ENCODE measurements at regions not wholly inside any gene's neighbourhood (a gene's known extent, or its start where the extent isn't known, plus 50 kb on each side); places are given as distances from the start of the nearest gene placed in this dataset.

- H3K9ac ChIP-seq (ENCODE audit: low read length in 3 of 3): no peak overlapping the region
- H3K4me3 ChIP-seq (ENCODE audit: low read length in 3 of 3): no peak overlapping the region
Measured at GRCh38 chr13:75136151-75136550, 345.8 kb downstream of the TBC1D4 start.

GRCh38 chr13:75135325-75135825 lies 346.6 kb downstream of the TBC1D4 start:
- DNase-seq (no peak), FAIRE-seq (no peak)
- Histone ChIP-seq H3K9ac (ENCODE audit: low read length in 3 of 3) (no peak overlapping the region), H3K4me1 (ENCODE audit: control insufficient read depth in 2 of 3, insufficient read depth in 2 of 3, low read depth in 1 of 3, low read length in 3 of 3) (no peaks in the 10 kb centered on the region), H3K9me3 (ENCODE audit: control insufficient read depth in 2 of 3, insufficient read depth in 1 of 3, low read length in 3 of 3) (peaks cover 0 to 6% (median 3%) of the 10 kb centered on the region in 3 donors), H3K4me3 (ENCODE audit: low read length in 3 of 3) (no peak overlapping the region), H3K27me3 (ENCODE audit: control insufficient read depth, insufficient read depth, low read length) (no peaks in the 10 kb centered on the region), H3K27ac (ENCODE audit: low read depth in 2 of 2, low read length in 2 of 2) (no peak overlapping the region), H3K36me3 (ENCODE audit: control insufficient read depth in 2 of 3, insufficient read depth in 3 of 3, low read length in 3 of 3) (no peaks in the 10 kb centered on the region)
- TF ChIP-seq CTCF (IDR thresholded peaks at IDR 0.05; ENCODE audit: borderline replicate concordance, extremely low read depth, insufficient read depth): no peak
- intact Hi-C loops (cut with DNase I): no loop called here

More at GRCh38 chr13:75136151-75136550, 345.8 kb downstream of the TBC1D4 start:
- Histone ChIP-seq H3K27ac (ENCODE audit: low read depth in 2 of 2, low read length in 2 of 2) (no peak overlapping the region), H3K36me3 (ENCODE audit: control insufficient read depth in 2 of 3, insufficient read depth in 3 of 3, low read length in 3 of 3) (no peaks in the 10 kb centered on the region), H3K4me1 (ENCODE audit: control insufficient read depth in 2 of 3, insufficient read depth in 2 of 3, low read depth in 1 of 3, low read length in 3 of 3) (no peaks in the 10 kb centered on the region), H3K9me3 (ENCODE audit: control insufficient read depth in 2 of 3, insufficient read depth in 1 of 3, low read length in 3 of 3) (peaks cover 0 to 6% (median 3%) of the 10 kb centered on the region in 3 donors), H3K27me3 (ENCODE audit: control insufficient read depth, insufficient read depth, low read length) (no peaks in the 10 kb centered on the region)
- FAIRE-seq: no peak
- TF ChIP-seq CTCF (IDR thresholded peaks at IDR 0.05; ENCODE audit: borderline replicate concordance, extremely low read depth, insufficient read depth): no peak
- DNase-seq: no peak
- intact Hi-C loops (cut with DNase I): no loop called here

- FAIRE-seq (no peak), DNase-seq (no peak)
- no peak overlapping the region for H3K4me3 ChIP-seq (ENCODE audit: low read length in 3 of 3)
- intact Hi-C loops (cut with DNase I): no loop called here
- no peak overlapping the region for H3K27ac ChIP-seq (ENCODE audit: low read depth in 2 of 2, low read length in 2 of 2)
- H3K9me3 ChIP-seq (ENCODE audit: control insufficient read depth in 2 of 3, insufficient read depth in 1 of 3, low read length in 3 of 3): no peaks in the 10 kb centered on the region
- no peak for TF ChIP-seq CTCF (IDR thresholded peaks at IDR 0.05; ENCODE audit: borderline replicate concordance, extremely low read depth, insufficient read depth)
- H3K36me3 ChIP-seq (ENCODE audit: control insufficient read depth in 2 of 3, insufficient read depth in 3 of 3, low read length in 3 of 3): no peaks in the 10 kb centered on the region
- no peaks in the 10 kb centered on the region for H3K4me1 ChIP-seq (ENCODE audit: control insufficient read depth in 2 of 3, insufficient read depth in 2 of 3, low read depth in 1 of 3, low read length in 3 of 3)
- no peaks in the 10 kb centered on the region for H3K27me3 ChIP-seq (ENCODE audit: control insufficient read depth, insufficient read depth, low read length)
- no peak overlapping the region for H3K9ac ChIP-seq (ENCODE audit: low read length in 3 of 3)
Measured at GRCh38 chr13:75132701-75133695, 349.0 kb downstream of the TBC1D4 start.
